CD4-positive, alpha-beta T cell treated with Interleukin-17A for 4 hours (primary cell): ENCODE measurements at regions not wholly inside any gene's neighbourhood (a gene's known extent, or its start where the extent isn't known, plus 50 kb on each side); places are given as distances from the start of the nearest gene placed in this dataset.

Experiments
- DNase-seq: peaks from one replicate; pipeline ENCODE4 v3.0.0-alpha.2; 2020; ENCODE audit warnings: mixed read lengths

GRCh38 chr11:27213232-27213660, 149.8 kb downstream of the CCDC34 start:
- DNase-seq: no peak

- DNase-seq: no peak
These were observed 150.7 kb downstream of the CCDC34 start for GRCh38 chr11:27212248-27212780.

GRCh38 chr11:27211370-27212127, 151.5 kb downstream of the CCDC34 start:
- no peak for DNase-seq

GRCh38 chr11:27210531-27210930, 152.5 kb downstream of the CCDC34 start:
- DNase-seq: no peak

GRCh38 chr11:27209562-27210005, 153.4 kb downstream of the CCDC34 start:
- DNase-seq: no peak

GRCh38 chr11:27208846-27209245, 154.2 kb downstream of the CCDC34 start:
- no peak for DNase-seq

GRCh38 chr11:27207025-27207650, 155.9 kb downstream of the CCDC34 start:
- DNase-seq: no peak

GRCh38 chr11:27205779-27206570, 157.0 kb downstream of the CCDC34 start:
- DNase-seq: no peak

GRCh38 chr11:27205250-27205649, 157.8 kb downstream of the CCDC34 start:
- DNase-seq: no peak

GRCh38 chr11:27204529-27204928, 158.5 kb downstream of the CCDC34 start:
- DNase-seq: no peak

- no peak for DNase-seq
These were observed 159.9 kb downstream of the CCDC34 start for GRCh38 chr11:27203077-27203647.

- no peak for DNase-seq
These were observed 161.1 kb downstream of the BBOX1 start for GRCh38 chr11:27201454-27202302.

- DNase-seq: no peak
These were observed 160.3 kb downstream of the BBOX1 start for GRCh38 chr11:27200779-27201453.

- no peak for DNase-seq
These were observed 155.7 kb downstream of the BBOX1 start for GRCh38 chr11:27196203-27196897.

- no peak for DNase-seq
These were observed 155.2 kb downstream of the BBOX1 start for GRCh38 chr11:27195837-27196202.

GRCh38 chr11:27194976-27195375, 154.4 kb downstream of the BBOX1 start:
- DNase-seq: no peak

- DNase-seq: no peak
These were observed 153.0 kb downstream of the BBOX1 start for GRCh38 chr11:27193434-27194225.

GRCh38 chr11:27192184-27192583, 151.6 kb downstream of the BBOX1 start:
- DNase-seq: no peak

- DNase-seq: no peak
These were observed 151.0 kb downstream of the BBOX1 start for GRCh38 chr11:27191639-27192038.

GRCh38 chr11:27188696-27189095, 148.1 kb downstream of the BBOX1 start:
- DNase-seq: no peak
